ENCODE measurements at regions not wholly inside any gene's neighbourhood (a gene's known extent, or its start where the extent isn't known, plus 50 kb on each side); places are given as distances from the start of the nearest gene placed in this dataset.

GRCh38 chr2:65881592-65881991 is 449.2 kb upstream of the SPRED2 start (continued):
- TF ChIP-seq TCF12 (IDR thresholded peaks at IDR 0.05) (no peak), RFX5 (IDR thresholded peaks at IDR 0.05; ENCODE audit: low read length) (no peak), SMC3 (IDR thresholded peaks at IDR 0.05; ENCODE audit: low read depth, low read length) (no peak), JUND (IDR thresholded peaks at IDR 0.05) (no peak), YY1 (IDR thresholded peaks at IDR 0.05; ENCODE audit: low read depth) (no peak)
- TF ChIP-seq, protein P1, sequence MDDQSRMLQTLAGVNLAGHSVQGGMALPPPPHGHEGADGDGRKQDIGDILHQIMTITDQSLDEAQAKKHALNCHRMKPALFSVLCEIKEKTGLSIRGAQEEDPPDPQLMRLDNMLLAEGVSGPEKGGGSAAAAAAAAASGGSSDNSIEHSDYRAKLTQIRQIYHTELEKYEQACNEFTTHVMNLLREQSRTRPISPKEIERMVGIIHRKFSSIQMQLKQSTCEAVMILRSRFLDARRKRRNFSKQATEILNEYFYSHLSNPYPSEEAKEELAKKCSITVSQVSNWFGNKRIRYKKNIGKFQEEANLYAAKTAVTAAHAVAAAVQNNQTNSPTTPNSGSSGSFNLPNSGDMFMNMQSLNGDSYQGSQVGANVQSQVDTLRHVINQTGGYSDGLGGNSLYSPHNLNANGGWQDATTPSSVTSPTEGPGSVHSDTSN (IDR thresholded peaks at IDR 0.05) = no peak

DNA sequence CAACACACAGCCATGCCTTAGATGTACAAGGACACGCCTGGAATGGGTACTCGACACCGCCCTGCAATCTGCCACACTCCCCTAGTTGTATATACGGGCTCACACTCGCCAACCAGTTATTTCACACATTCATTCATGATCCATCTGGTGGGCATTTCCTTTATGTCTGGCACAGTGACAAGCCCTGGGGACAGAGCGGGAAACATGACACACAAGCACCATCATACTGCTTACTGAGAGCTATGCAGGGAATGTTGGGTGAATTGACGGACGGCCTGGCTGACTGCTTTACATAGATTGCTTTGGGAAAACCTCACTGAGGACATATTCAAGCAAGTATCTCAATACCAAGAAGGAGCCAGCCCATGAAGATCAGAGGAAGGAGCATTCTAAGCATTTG is 448.0 kb upstream of the SPRED2 start:
- TF ChIP-seq EZH2phosphoT487 (IDR thresholded peaks at IDR 0.05; ENCODE audit: borderline replicate concordance, low read depth) (no peak), GABPA (IDR thresholded peaks at IDR 0.05; ENCODE audit: low read depth) (no peak), MEF2A (IDR thresholded peaks at IDR 0.05; ENCODE audit: borderline replicate concordance, low read depth) (no peak), SIN3A (IDR thresholded peaks at IDR 0.05; ENCODE audit: borderline replicate concordance, low read depth, low read length) (no peak), POLR2AphosphoS5 (IDR thresholded peaks at IDR 0.05; ENCODE audit: low read depth, low read length) (no peak), TEAD4 (IDR thresholded peaks at IDR 0.05; ENCODE audit: borderline replicate concordance, insufficient read depth) (no peak), RXRA (IDR thresholded peaks at IDR 0.05; ENCODE audit: borderline replicate concordance, low read depth) (no peak)
- no peaks in the 10 kb centered on the region for H3K27me3 ChIP-seq (ENCODE audit: insufficient read depth)
- H3K9ac ChIP-seq = no peak overlapping the region
- ChIA-PET POLR2A (no interaction called here), CTCF (no interaction called here)
- H3K79me2 ChIP-seq (ENCODE audit: insufficient read depth) = no peaks in the 10 kb centered on the region
- no peaks in the 10 kb centered on the region for H4K20me1 ChIP-seq (ENCODE audit: insufficient read depth)
- no peak overlapping the region for H3K4me3 ChIP-seq (ENCODE audit: low read depth in 2 of 2, low read length in 1 of 2)
- no peaks in the 10 kb centered on the region for H3F3A ChIP-seq (replicated peaks; ENCODE audit: insufficient read depth)
- no peaks in the 10 kb centered on the region for H3K36me3 ChIP-seq (replicated peaks in 1 of 2; ENCODE audit: control insufficient read depth in 1 of 2, insufficient read depth in 2 of 2, low read length in 1 of 2)
- H3K9me2 ChIP-seq = no peaks in the 10 kb centered on the region
- WGBS (ENCODE audit: low lambda C conversion rate) = 46% methylated on average over 8 of the region's 8 CpGs
- no peak overlapping the region for H2AFZ ChIP-seq (ENCODE audit: low read depth)
- H3K9me3 ChIP-seq = no peaks in the 10 kb centered on the region
- H3K4me1 ChIP-seq (ENCODE audit: control insufficient read depth in 1 of 2, insufficient read depth in 2 of 2, low read depth in 1 of 2, low read length in 1 of 2) = no peaks in the 10 kb centered on the region; a peak in 1 of 4 replicates
- no peak overlapping the region for H3K27ac ChIP-seq (ENCODE audit: low read depth in 2 of 2, low read length in 1 of 2)
- no peak for DNase-seq
- H3K4me2 ChIP-seq = no peak overlapping the region

DNA sequence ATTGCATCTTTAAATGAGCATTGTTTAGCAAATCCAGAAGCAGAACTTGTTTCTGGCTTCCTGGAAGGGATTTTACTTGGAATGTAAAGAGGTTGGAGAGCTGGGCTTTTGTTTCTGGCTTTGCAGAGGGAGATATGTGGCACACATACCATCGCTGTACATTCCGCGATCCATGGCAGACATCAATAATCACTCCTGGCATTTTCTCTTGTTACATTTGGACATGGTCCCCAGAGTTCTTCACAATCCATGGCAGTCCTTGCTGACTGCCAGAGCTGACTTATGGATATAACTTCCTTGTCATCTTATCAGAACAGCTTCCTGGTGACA is 445.6 kb upstream of the SPRED2 start:
- Histone ChIP-seq H3K4me3 (ENCODE audit: low read depth in 2 of 2, low read length in 1 of 2) (no peak overlapping the region), H4K20me1 (ENCODE audit: insufficient read depth) (no peaks in the 10 kb centered on the region), H3K9ac (no peak overlapping the region), H3K27me3 (ENCODE audit: insufficient read depth) (no peaks in the 10 kb centered on the region), H3K36me3 (replicated peaks in 1 of 2; ENCODE audit: control insufficient read depth in 1 of 2, insufficient read depth in 2 of 2, low read length in 1 of 2) (no peaks in the 10 kb centered on the region), H3K79me2 (ENCODE audit: insufficient read depth) (no peaks in the 10 kb centered on the region), H3K9me3 (no peaks in the 10 kb centered on the region), H3K27ac (ENCODE audit: low read depth in 2 of 2, low read length in 1 of 2) (no peak overlapping the region), H3K9me2 (no peaks in the 10 kb centered on the region), H3F3A (replicated peaks; ENCODE audit: insufficient read depth) (no peaks in the 10 kb centered on the region), H2AFZ (ENCODE audit: low read depth) (no peak overlapping the region), H3K4me2 (no peak overlapping the region), H3K4me1 (ENCODE audit: control insufficient read depth in 1 of 2, insufficient read depth in 2 of 2, low read depth in 1 of 2, low read length in 1 of 2) (no peaks in the 10 kb centered on the region)
- ChIA-PET CTCF (interaction anchor here (1.0 to 1.3 kb wide), 2 partner anchors 12 to 22 kb away, joined by 3 read pairs; no protein-coding TSS in a partner anchor), POLR2A (no interaction called here)
- TF ChIP-seq SIN3A (IDR thresholded peaks at IDR 0.05; ENCODE audit: borderline replicate concordance, low read depth, low read length) = no peak
- no peak for TF ChIP-seq TEAD4 (IDR thresholded peaks at IDR 0.05; ENCODE audit: borderline replicate concordance, insufficient read depth)
- TF ChIP-seq ELF1 (IDR thresholded peaks at IDR 0.05) = no peak
- TF ChIP-seq CHD2 (IDR thresholded peaks at IDR 0.05; ENCODE audit: low read length, partially characterized antibody) = no peak
- TF ChIP-seq, protein P1 (IDR thresholded peaks at IDR 0.05) = no peak
- TF ChIP-seq, protein P2, sequence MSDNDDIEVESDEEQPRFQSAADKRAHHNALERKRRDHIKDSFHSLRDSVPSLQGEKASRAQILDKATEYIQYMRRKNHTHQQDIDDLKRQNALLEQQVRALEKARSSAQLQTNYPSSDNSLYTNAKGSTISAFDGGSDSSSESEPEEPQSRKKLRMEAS (IDR thresholded peaks at IDR 0.05; ENCODE audit: low read depth) = no peak
- TF ChIP-seq USF2 (IDR thresholded peaks at IDR 0.05; ENCODE audit: borderline replicate concordance, low read depth, low read length) = no peak
- no peak for TF ChIP-seq MEF2A (IDR thresholded peaks at IDR 0.05; ENCODE audit: borderline replicate concordance, low read depth)
- no peak for TF ChIP-seq IRF3 (IDR thresholded peaks at IDR 0.05; ENCODE audit: low read depth, low read length)
- TF ChIP-seq RCOR1 (IDR thresholded peaks at IDR 0.05; ENCODE audit: low read length) = no peak
- TF ChIP-seq MXI1 (IDR thresholded peaks at IDR 0.05; ENCODE audit: low read depth, low read length) = no peak
- no peak for TF ChIP-seq TCF12 (IDR thresholded peaks at IDR 0.05)
- DNase-seq = no peak
- 64% methylated on average over 3 of the region's 3 CpGs for WGBS (ENCODE audit: low lambda C conversion rate)
